Activated B cell treated with CpG ODN at 0.5 μM for 24 hours (primary cell): ENCODE measurements at regions not wholly inside any gene's neighbourhood (a gene's known extent, or its start where the extent isn't known, plus 50 kb on each side); places are given as distances from the start of the nearest gene placed in this dataset.

Experiments used
- ATAC-seq: fragments of 200-7000 bp; cut with Tn5 transposase; one replicate; pipeline ENCODE4 v1.10.0; 2021; ENCODE audit warnings: low read depth, mild to moderate bottlenecking, moderate library complexity
- CTCF ChIA-PET: fragments of 350-600 bp; sonication (Branson Sonifier 250); formaldehyde crosslinking; loops from one replicate; lab custom pipeline; 2021; ENCODE audit warnings: antibody characterized with exemption; lab: Charles Lee
- POLR2A ChIA-PET: fragments of 350-600 bp; sonication (Branson Sonifier 250); formaldehyde crosslinking; loops from one replicate; lab custom pipeline; 2021; ENCODE audit warnings: antibody characterized with exemption; lab: Charles Lee
- DNase-seq: peaks from one replicate; pipeline ENCODE4 v3.0.0; 2022
- H3K27ac Mint-ChIP-seq: one replicate; pipeline ENCODE4 v1.8.0; 2020; ENCODE audit warnings: mixed read lengths
- H3K27me3 Mint-ChIP-seq: one replicate; pipeline ENCODE4 v1.8.0; 2021; ENCODE audit warnings: mixed read lengths
- H3K36me3 Mint-ChIP-seq: one replicate; pipeline ENCODE4 v1.8.0; 2021; ENCODE audit warnings: low read depth, mixed read lengths
- H3K4me1 Mint-ChIP-seq: one replicate; pipeline ENCODE4 v1.8.0; 2021; ENCODE audit warnings: mixed read lengths
- H3K4me3 Mint-ChIP-seq: one replicate; pipeline ENCODE4 v1.8.0; 2020; ENCODE audit warnings: mild to moderate bottlenecking, mixed read lengths
- H3K9me3 Mint-ChIP-seq: one replicate; pipeline ENCODE4 v1.8.0; 2020; ENCODE audit warnings: mixed read lengths
- intact Hi-C: fragments of 100-400 bp; cut with micrococcal nuclease; formaldehyde crosslinking; loops from one replicate; pipeline ENCODE4 v1.15.1; 2024
- TF ChIP-seq, protein P1 (sequence below): fragments of 200-600 bp; IDR thresholded peaks from one replicate; pipeline ENCODE4 v1.8.0; 2022; ENCODE audit warnings: antibody characterized with exemption, mild to moderate bottlenecking

GRCh38 chr1:170252851-170253579 lies 107.3 kb downstream of the NTMT2 start:
- CTCF ChIA-PET = no interaction called here
- intact Hi-C loops = no loop called here
- POLR2A ChIA-PET = no interaction called here
- no peak overlapping the region for H3K27ac Mint-ChIP-seq
- TF ChIP-seq, protein P1, sequence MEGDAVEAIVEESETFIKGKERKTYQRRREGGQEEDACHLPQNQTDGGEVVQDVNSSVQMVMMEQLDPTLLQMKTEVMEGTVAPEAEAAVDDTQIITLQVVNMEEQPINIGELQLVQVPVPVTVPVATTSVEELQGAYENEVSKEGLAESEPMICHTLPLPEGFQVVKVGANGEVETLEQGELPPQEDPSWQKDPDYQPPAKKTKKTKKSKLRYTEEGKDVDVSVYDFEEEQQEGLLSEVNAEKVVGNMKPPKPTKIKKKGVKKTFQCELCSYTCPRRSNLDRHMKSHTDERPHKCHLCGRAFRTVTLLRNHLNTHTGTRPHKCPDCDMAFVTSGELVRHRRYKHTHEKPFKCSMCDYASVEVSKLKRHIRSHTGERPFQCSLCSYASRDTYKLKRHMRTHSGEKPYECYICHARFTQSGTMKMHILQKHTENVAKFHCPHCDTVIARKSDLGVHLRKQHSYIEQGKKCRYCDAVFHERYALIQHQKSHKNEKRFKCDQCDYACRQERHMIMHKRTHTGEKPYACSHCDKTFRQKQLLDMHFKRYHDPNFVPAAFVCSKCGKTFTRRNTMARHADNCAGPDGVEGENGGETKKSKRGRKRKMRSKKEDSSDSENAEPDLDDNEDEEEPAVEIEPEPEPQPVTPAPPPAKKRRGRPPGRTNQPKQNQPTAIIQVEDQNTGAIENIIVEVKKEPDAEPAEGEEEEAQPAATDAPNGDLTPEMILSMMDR = no peak
- no peak overlapping the region for H3K4me3 Mint-ChIP-seq
- no peaks in the 10 kb centered on the region for H3K36me3 Mint-ChIP-seq
- DNase-seq (no peak), ATAC-seq (no peak)
- peaks cover 9% of the 10 kb centered on the region for H3K9me3 Mint-ChIP-seq
- no peaks in the 10 kb centered on the region for H3K27me3 Mint-ChIP-seq
- H3K4me1 Mint-ChIP-seq = no peaks in the 10 kb centered on the region

DNA sequence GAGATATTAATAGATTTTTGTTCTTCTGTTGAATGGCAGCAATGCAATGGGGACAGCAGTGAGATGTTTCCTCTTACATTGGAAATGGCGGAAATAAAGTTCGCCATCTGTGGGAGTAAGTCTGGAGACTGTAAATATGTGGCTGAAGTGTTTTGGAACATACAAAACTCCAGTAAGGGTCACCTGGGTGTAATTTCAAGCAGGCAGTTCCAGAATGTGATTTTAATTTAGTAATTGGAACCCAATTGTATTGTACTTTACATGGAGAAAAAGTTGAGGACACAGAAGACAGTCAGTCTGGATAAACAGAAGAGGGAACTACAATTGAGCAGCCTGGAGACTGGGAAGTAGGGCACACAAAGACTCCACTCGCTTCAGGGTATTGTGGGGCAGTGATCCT lies 108.6 kb downstream of the NTMT2 start:
- intact Hi-C loops = no loop called here
- ChIA-PET CTCF (no interaction called here), POLR2A (no interaction called here)

GRCh38 chr1:170261669-170262068 lies 115.9 kb downstream of the NTMT2 start:
- Mint-ChIP-seq H3K27ac (no peak overlapping the region), H3K9me3 (no peaks in the 10 kb centered on the region), H3K4me1 (no peaks in the 10 kb centered on the region), H3K4me3 (no peak overlapping the region), H3K36me3 (no peaks in the 10 kb centered on the region), H3K27me3 (no peaks in the 10 kb centered on the region)
- TF ChIP-seq, protein P1 = no peak
- intact Hi-C loops = no loop called here
- DNase-seq (no peak), ATAC-seq (no peak)
- POLR2A ChIA-PET = no interaction called here
- CTCF ChIA-PET = no interaction called here

More for the DNA sequence above, 108.6 kb downstream of the NTMT2 start:
- H3K9me3 Mint-ChIP-seq = peaks cover 9% of the 10 kb centered on the region
- H3K27me3 Mint-ChIP-seq = no peaks in the 10 kb centered on the region
- H3K4me3 Mint-ChIP-seq = no peak overlapping the region
- no peak overlapping the region for H3K27ac Mint-ChIP-seq
- H3K36me3 Mint-ChIP-seq = no peaks in the 10 kb centered on the region
- DNase-seq (no peak), ATAC-seq (no peak)
- TF ChIP-seq, protein P1 = no peak
- H3K4me1 Mint-ChIP-seq = no peaks in the 10 kb centered on the region

DNA sequence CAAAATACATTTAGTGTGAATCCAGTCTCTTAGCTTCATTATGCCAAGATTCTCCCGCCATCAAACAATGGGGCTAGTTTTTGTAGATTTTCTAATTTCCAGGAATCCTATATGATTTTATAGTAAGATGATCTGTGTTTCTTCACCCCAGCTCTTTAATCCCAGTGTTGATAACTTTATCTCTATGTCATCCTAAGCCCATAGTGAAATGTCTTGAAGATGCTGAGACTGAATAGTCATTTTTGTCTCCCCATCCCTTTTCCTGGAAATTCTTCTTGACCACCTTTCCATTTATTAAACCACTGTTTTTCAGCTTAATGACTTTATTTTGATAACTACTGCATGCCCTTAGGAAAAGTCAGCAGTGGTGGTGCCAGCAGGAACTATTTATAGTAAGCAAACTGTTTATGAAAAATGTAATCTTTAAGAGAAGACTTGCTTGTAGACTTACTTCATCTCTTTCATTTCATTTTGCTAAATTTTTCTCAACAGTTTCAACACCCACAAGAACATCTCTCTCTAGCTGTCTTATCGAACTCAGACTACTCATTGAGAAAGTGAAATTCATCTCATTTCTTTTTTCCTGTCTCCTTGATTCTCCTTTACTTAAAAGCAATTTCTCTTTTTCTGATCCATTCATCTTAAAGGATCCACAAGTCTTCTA lies 116.6 kb downstream of the NTMT2 start:
- POLR2A ChIA-PET = no interaction called here
- no peaks in the 10 kb centered on the region for H3K9me3 Mint-ChIP-seq
- DNase-seq (no peak), ATAC-seq (no peak)
- no peaks in the 10 kb centered on the region for H3K36me3 Mint-ChIP-seq
- CTCF ChIA-PET = no interaction called here
- TF ChIP-seq, protein P1 = no peak
- H3K27me3 Mint-ChIP-seq = no peaks in the 10 kb centered on the region
- no peak overlapping the region for H3K4me3 Mint-ChIP-seq
- intact Hi-C loops = no loop called here
- no peak overlapping the region for H3K27ac Mint-ChIP-seq
- no peaks in the 10 kb centered on the region for H3K4me1 Mint-ChIP-seq

DNA sequence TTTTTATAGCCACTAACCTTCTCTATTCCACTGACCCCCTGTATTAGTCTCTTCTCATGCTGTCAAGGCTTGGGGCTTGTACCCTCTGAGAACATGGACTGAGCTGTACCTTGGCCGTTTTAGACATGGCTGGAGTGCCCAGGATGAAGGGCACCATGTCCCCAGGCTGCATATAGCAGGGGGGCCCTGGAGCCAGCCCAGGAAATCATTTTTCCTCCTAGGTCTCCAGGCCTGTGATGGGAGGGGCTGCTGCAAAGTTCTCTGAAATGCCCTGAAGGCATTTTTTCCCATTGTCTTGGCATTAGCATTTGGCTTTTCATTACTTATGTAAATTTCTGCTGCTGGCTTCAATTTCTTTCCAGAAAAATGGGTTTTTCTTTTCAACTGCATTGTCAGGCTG lies 119.5 kb downstream of the NTMT2 start:
- intact Hi-C loops = no loop called here
- Mint-ChIP-seq H3K4me1 (no peaks in the 10 kb centered on the region), H3K36me3 (no peaks in the 10 kb centered on the region), H3K27ac (no peak overlapping the region), H3K27me3 (no peaks in the 10 kb centered on the region), H3K4me3 (no peak overlapping the region), H3K9me3 (no peaks in the 10 kb centered on the region)
- ChIA-PET POLR2A (no interaction called here), CTCF (no interaction called here)
- TF ChIP-seq, protein P1 = no peak
- DNase-seq (no peak), ATAC-seq (no peak)
